ENCODE measurements at regions not wholly inside any gene's neighbourhood (a gene's known extent, or its start where the extent isn't known, plus 50 kb on each side); places are given as distances from the start of the nearest gene placed in this dataset.

DNA sequence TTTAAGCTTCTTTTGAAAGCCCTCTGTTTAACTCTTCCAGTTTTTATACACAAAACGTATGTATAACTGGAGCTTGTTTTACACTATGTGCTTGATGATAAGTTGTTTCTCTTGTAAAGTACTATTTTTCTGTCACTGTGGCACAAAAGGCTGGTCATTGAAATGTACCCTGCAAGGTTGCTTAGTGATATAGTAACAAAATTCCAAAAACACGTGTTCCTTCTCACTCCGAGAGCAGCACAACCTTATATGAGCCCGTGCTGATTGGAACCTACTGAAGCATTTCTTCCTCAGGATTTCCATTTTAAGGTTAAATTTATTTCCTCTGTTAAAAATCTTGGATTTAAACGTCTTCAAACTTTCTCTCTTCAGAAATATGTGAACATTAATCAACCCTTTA, 772.9 kb upstream of the TENM3 start:
- Histone ChIP-seq H3K36me3 (replicated peaks in 1 of 2; ENCODE audit: control insufficient read depth in 1 of 2, insufficient read depth in 2 of 2, low read length in 2 of 2) (no peaks in the 10 kb centered on the region), H2AFZ (ENCODE audit: insufficient read depth, low read depth, low read length, poor library complexity, severe bottlenecking) (no peak overlapping the region), H3K27ac (ENCODE audit: low read depth in 1 of 2, low read length in 2 of 2) (no peak overlapping the region), H3K27me3 (ENCODE audit: control insufficient read depth in 2 of 2, insufficient read depth in 2 of 2, low read length in 2 of 2) (no peaks in the 10 kb centered on the region), H3K4me2 (replicated peaks; ENCODE audit: extremely low read depth, low read length, poor library complexity, severe bottlenecking) (no peak overlapping the region), H3K4me3 (replicated peaks in 1 of 3; ENCODE audit: low read depth in 2 of 3, low read length in 3 of 3) (no peak overlapping the region), H3K4me1 (ENCODE audit: control insufficient read depth in 1 of 2, insufficient read depth in 2 of 2, low read length in 2 of 2) (no peaks in the 10 kb centered on the region), H3K79me2 (ENCODE audit: insufficient read depth, low read length) (no peaks in the 10 kb centered on the region), H3K9ac (ENCODE audit: insufficient read depth, low read length, poor library complexity, severe bottlenecking) (no peak overlapping the region), H4K20me1 (ENCODE audit: insufficient read depth, low read length) (no peaks in the 10 kb centered on the region), H3K9me3 (replicated peaks in 1 of 2; ENCODE audit: control insufficient read depth in 1 of 2, insufficient read depth in 1 of 2, low read length in 2 of 2) (no peaks in the 10 kb centered on the region)
- Mint-ChIP-seq H3K4me3 (no peak overlapping the region), H3K36me3 (no peaks in the 10 kb centered on the region), H3K9me3 (peaks cover 0 to 6% (median 3%) of the 10 kb centered on the region in 7 donors), H3K4me1 (no peaks in the 10 kb centered on the region), H3K27ac (no peak overlapping the region), H3K27me3 (ENCODE audit: low read depth in 3 of 3) (no peaks in the 10 kb centered on the region)
- WGBS (ENCODE audit: insufficient coverage), result no CpG with 5 or more reads among the region's 5 CpGs
- DNase-seq, result no peak
- intact Hi-C loops (cut with micrococcal nuclease), result no loop called here
- TF ChIP-seq, protein P1, sequence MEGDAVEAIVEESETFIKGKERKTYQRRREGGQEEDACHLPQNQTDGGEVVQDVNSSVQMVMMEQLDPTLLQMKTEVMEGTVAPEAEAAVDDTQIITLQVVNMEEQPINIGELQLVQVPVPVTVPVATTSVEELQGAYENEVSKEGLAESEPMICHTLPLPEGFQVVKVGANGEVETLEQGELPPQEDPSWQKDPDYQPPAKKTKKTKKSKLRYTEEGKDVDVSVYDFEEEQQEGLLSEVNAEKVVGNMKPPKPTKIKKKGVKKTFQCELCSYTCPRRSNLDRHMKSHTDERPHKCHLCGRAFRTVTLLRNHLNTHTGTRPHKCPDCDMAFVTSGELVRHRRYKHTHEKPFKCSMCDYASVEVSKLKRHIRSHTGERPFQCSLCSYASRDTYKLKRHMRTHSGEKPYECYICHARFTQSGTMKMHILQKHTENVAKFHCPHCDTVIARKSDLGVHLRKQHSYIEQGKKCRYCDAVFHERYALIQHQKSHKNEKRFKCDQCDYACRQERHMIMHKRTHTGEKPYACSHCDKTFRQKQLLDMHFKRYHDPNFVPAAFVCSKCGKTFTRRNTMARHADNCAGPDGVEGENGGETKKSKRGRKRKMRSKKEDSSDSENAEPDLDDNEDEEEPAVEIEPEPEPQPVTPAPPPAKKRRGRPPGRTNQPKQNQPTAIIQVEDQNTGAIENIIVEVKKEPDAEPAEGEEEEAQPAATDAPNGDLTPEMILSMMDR (IDR thresholded peaks at IDR 0.05), result no peak

DNA sequence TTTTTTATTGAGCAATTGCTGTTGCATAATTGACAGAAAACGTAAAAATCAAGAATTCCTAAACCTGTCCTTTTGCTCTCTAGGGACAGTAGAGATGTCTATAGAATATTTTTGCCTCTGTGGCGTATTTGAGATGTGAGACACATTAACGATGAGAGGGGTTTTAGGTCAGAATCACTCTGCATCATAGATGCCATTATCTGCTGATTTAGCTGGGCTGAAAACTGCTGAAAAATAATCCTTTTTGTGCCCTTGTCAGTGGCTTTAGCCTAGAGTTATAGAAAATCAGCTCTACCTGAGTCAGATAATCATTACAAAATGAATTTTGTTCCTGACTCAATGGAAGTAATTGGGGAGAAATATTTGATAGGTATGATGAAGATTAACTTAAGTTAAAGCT, 767.8 kb upstream of the TENM3 start:
- no peak for DNase-seq
- Histone ChIP-seq H3K4me1 (ENCODE audit: control insufficient read depth in 1 of 2, insufficient read depth in 2 of 2, low read length in 2 of 2) (no peaks in the 10 kb centered on the region), H3K27ac (ENCODE audit: low read depth in 1 of 2, low read length in 2 of 2) (no peak overlapping the region), H4K20me1 (ENCODE audit: insufficient read depth, low read length) (no peaks in the 10 kb centered on the region), H3K9me3 (replicated peaks in 1 of 2; ENCODE audit: control insufficient read depth in 1 of 2, insufficient read depth in 1 of 2, low read length in 2 of 2) (no peaks in the 10 kb centered on the region), H3K36me3 (replicated peaks in 1 of 2; ENCODE audit: control insufficient read depth in 1 of 2, insufficient read depth in 2 of 2, low read length in 2 of 2) (no peaks in the 10 kb centered on the region), H3K79me2 (ENCODE audit: insufficient read depth, low read length) (no peaks in the 10 kb centered on the region), H3K4me3 (replicated peaks in 1 of 3; ENCODE audit: low read depth in 2 of 3, low read length in 3 of 3) (no peak overlapping the region), H2AFZ (ENCODE audit: insufficient read depth, low read depth, low read length, poor library complexity, severe bottlenecking) (no peak overlapping the region), H3K9ac (ENCODE audit: insufficient read depth, low read length, poor library complexity, severe bottlenecking) (no peak overlapping the region), H3K4me2 (replicated peaks; ENCODE audit: extremely low read depth, low read length, poor library complexity, severe bottlenecking) (no peak overlapping the region), H3K27me3 (ENCODE audit: control insufficient read depth in 2 of 2, insufficient read depth in 2 of 2, low read length in 2 of 2) (no peaks in the 10 kb centered on the region)
- H3K36me3 Mint-ChIP-seq, result no peaks in the 10 kb centered on the region
- no peaks in the 10 kb centered on the region for H3K4me1 Mint-ChIP-seq
- H3K27ac Mint-ChIP-seq, result no peak overlapping the region
- peaks cover 0 to 5% (median 0%) of the 10 kb centered on the region in 7 donors for H3K9me3 Mint-ChIP-seq
- intact Hi-C loops (cut with micrococcal nuclease), result no loop called here
- peaks cover 0 to 2% (median 0%) of the 10 kb centered on the region in 3 donors for H3K27me3 Mint-ChIP-seq (ENCODE audit: low read depth in 3 of 3)
- TF ChIP-seq, protein P1 (IDR thresholded peaks at IDR 0.05), result no peak
- 100% methylated on average over 1 of the region's 3 CpGs for WGBS (ENCODE audit: insufficient coverage)
- H3K4me3 Mint-ChIP-seq, result no peak overlapping the region

Data from CD14-positive monocyte (primary cell).